Sigmoid colon (tissue), 4 donors: ENCODE measurements at regions not wholly inside any gene's neighbourhood (a gene's known extent, or its start where the extent isn't known, plus 50 kb on each side); places are given as distances from the start of the nearest gene placed in this dataset.
"Not testable (repeated sequence)": the region's sequence is repeated elsewhere in the genome, so short reads cannot be mapped to it uniquely, and the experiment has no call there.

ENCODE experiments used
- POLR2AphosphoS5 ChIP-seq, 4 donors: sonication (generic); formaldehyde crosslinking; IDR thresholded peaks; one replicate each; pipeline ENCODE4 v1.6.1; 2017; ENCODE audit warnings: antibody characterized with exemption in 4 of 4
- TF ChIP-seq, protein P1 (sequence below), 4 experiments: fragments of 450-650 bp in 3 of 4; fragments of 200-600 bp in 1 of 4; IDR thresholded peaks; one replicate each; pipeline ENCODE4 v1.5.1; 2016 to 2019; ENCODE audit warnings: antibody characterized with exemption in 4 of 4, mild to moderate bottlenecking in 3 of 4, moderate library complexity in 2 of 4

- not testable (repeated sequence) for TF ChIP-seq POLR2AphosphoS5 (IDR thresholded peaks at IDR 0.05)
- TF ChIP-seq, protein P1, sequence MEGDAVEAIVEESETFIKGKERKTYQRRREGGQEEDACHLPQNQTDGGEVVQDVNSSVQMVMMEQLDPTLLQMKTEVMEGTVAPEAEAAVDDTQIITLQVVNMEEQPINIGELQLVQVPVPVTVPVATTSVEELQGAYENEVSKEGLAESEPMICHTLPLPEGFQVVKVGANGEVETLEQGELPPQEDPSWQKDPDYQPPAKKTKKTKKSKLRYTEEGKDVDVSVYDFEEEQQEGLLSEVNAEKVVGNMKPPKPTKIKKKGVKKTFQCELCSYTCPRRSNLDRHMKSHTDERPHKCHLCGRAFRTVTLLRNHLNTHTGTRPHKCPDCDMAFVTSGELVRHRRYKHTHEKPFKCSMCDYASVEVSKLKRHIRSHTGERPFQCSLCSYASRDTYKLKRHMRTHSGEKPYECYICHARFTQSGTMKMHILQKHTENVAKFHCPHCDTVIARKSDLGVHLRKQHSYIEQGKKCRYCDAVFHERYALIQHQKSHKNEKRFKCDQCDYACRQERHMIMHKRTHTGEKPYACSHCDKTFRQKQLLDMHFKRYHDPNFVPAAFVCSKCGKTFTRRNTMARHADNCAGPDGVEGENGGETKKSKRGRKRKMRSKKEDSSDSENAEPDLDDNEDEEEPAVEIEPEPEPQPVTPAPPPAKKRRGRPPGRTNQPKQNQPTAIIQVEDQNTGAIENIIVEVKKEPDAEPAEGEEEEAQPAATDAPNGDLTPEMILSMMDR (IDR thresholded peaks at IDR 0.05): not testable (repeated sequence)
Measured at GRCh38 chr9:64455107-64455648, 829.8 kb downstream of the FOXD4L5 start.
